Dedifferentiated amniotic fluid mesenchymal stem cell (primary cell): ENCODE measurements at regions not wholly inside any gene's neighbourhood (a gene's known extent, or its start where the extent isn't known, plus 50 kb on each side); places are given as distances from the start of the nearest gene placed in this dataset.
"Not testable (repeated sequence)": the region's sequence is repeated elsewhere in the genome, so short reads cannot be mapped to it uniquely, and the experiment has no call there.

ENCODE experiments used
- DNase-seq: peaks from one replicate; pipeline ENCODE4 v3.0.0-alpha.2; 2016; ENCODE audit errors: extremely low spot score

GRCh38 chr5:99019254-99019653 is 90.4 kb upstream of the CHD1 start:
- DNase-seq: no peak

- DNase-seq: no peak
Observed at GRCh38 chr5:99010294-99010693, 81.5 kb upstream of the CHD1 start.

GRCh38 chr5:99008009-99008408 is 79.2 kb upstream of the CHD1 start:
- not testable (repeated sequence) for DNase-seq

GRCh38 chr5:99005506-99005905 is 76.7 kb upstream of the CHD1 start:
- DNase-seq: peak; percentile 13

GRCh38 chr5:99004960-99005359 is 76.2 kb upstream of the CHD1 start:
- DNase-seq: no peak

GRCh38 chr5:99000876-99001275 is 72.1 kb upstream of the CHD1 start:
- DNase-seq: peak; percentile 9

- peak; percentile 7 for DNase-seq
Observed at GRCh38 chr5:99000221-99000620, 71.4 kb upstream of the CHD1 start.

- DNase-seq: no peak
Observed at GRCh38 chr5:98999631-99000030, 70.8 kb upstream of the CHD1 start.

- DNase-seq: peak; percentile 15
Observed at GRCh38 chr5:98997000-98997399, 68.2 kb upstream of the CHD1 start.

- no peak for DNase-seq
Observed at GRCh38 chr5:98994611-98995010, 65.8 kb upstream of the CHD1 start.

- DNase-seq: peak; percentile 6
Observed at GRCh38 chr5:98993512-98993911, 64.7 kb upstream of the CHD1 start.

- DNase-seq: peak; percentile 10
Observed at GRCh38 chr5:98992552-98992951, 63.7 kb upstream of the CHD1 start.

GRCh38 chr5:98989727-98990126 is 60.9 kb upstream of the CHD1 start:
- no peak for DNase-seq

- peak; percentile 9 for DNase-seq
Observed at GRCh38 chr5:98986587-98986986, 57.8 kb upstream of the CHD1 start.

- DNase-seq: no peak
Observed at GRCh38 chr5:98982880-98983279, 54.1 kb upstream of the CHD1 start.
